Endothelial cell (in vitro differentiated cells): ENCODE measurements at regions not wholly inside any gene's neighbourhood (a gene's known extent, or its start where the extent isn't known, plus 50 kb on each side); places are given as distances from the start of the nearest gene placed in this dataset.

Experiments
- DNase-seq: peaks from one replicate; pipeline ENCODE4 v3.0.0; 2021; ENCODE audit warnings: low spot score
- H3K27ac Mint-ChIP-seq: one replicate; pipeline ENCODE4 v1.8.0; 2021; ENCODE audit warnings: mixed read lengths, inconsistent platforms; ENCODE audit not compliant: unreplicated experiment
- H3K27me3 Mint-ChIP-seq: one replicate; pipeline ENCODE4 v1.8.0; 2021; ENCODE audit warnings: mild to moderate bottlenecking, moderate library complexity, mixed read lengths, inconsistent platforms; ENCODE audit not compliant: unreplicated experiment
- H3K36me3 Mint-ChIP-seq: one replicate; pipeline ENCODE4 v1.8.0; 2021; ENCODE audit warnings: mild to moderate bottlenecking, low read depth, mixed read lengths, inconsistent platforms; ENCODE audit not compliant: unreplicated experiment
- H3K4me1 Mint-ChIP-seq: one replicate; pipeline ENCODE4 v1.8.0; 2021; ENCODE audit warnings: mild to moderate bottlenecking, mixed read lengths, inconsistent platforms; ENCODE audit not compliant: unreplicated experiment
- H3K4me3 Mint-ChIP-seq: one replicate; pipeline ENCODE4 v1.8.0; 2021; ENCODE audit warnings: mild to moderate bottlenecking, mixed read lengths, inconsistent platforms; ENCODE audit not compliant: unreplicated experiment
- H3K9me3 Mint-ChIP-seq: one replicate; pipeline ENCODE4 v1.8.0; 2021; ENCODE audit warnings: mixed read lengths, inconsistent platforms; ENCODE audit not compliant: unreplicated experiment
- TF ChIP-seq, protein P1 (sequence below): fragments of 200-600 bp; sonication (generic); IDR thresholded peaks from one replicate; pipeline ENCODE4 v1.5.0; 2021; ENCODE audit warnings: antibody characterized with exemption; ENCODE audit not compliant: unreplicated experiment

DNA sequence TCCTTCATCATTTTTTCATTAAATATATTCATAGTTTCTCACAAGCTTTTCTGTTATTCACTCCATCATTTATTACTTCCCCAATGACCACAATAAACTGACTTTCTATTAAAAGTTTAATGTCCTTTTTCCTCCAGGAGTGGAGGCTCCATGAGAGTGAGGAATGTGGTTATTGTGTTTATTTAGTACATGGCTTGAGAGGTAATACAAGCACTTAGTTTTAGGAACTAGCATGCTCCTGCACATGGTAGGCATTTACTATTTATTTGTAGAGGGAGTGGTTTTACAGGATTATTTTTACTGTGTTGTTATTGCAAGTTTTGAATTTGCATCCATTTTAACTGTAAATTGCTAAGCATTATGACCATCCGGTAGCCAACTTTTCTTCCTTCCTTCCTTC, 412.9 kb upstream of the SUCLG2 start:
- Mint-ChIP-seq H3K36me3 (no peaks in the 10 kb centered on the region), H3K4me3 (no peak overlapping the region), H3K4me1 (peaks cover 2% of the 10 kb centered on the region), H3K27me3 (peaks cover 3% of the 10 kb centered on the region), H3K9me3 (no peaks in the 10 kb centered on the region), H3K27ac (no peak overlapping the region)
- TF ChIP-seq, protein P1, sequence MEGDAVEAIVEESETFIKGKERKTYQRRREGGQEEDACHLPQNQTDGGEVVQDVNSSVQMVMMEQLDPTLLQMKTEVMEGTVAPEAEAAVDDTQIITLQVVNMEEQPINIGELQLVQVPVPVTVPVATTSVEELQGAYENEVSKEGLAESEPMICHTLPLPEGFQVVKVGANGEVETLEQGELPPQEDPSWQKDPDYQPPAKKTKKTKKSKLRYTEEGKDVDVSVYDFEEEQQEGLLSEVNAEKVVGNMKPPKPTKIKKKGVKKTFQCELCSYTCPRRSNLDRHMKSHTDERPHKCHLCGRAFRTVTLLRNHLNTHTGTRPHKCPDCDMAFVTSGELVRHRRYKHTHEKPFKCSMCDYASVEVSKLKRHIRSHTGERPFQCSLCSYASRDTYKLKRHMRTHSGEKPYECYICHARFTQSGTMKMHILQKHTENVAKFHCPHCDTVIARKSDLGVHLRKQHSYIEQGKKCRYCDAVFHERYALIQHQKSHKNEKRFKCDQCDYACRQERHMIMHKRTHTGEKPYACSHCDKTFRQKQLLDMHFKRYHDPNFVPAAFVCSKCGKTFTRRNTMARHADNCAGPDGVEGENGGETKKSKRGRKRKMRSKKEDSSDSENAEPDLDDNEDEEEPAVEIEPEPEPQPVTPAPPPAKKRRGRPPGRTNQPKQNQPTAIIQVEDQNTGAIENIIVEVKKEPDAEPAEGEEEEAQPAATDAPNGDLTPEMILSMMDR = no peak
- DNase-seq = no peak

DNA sequence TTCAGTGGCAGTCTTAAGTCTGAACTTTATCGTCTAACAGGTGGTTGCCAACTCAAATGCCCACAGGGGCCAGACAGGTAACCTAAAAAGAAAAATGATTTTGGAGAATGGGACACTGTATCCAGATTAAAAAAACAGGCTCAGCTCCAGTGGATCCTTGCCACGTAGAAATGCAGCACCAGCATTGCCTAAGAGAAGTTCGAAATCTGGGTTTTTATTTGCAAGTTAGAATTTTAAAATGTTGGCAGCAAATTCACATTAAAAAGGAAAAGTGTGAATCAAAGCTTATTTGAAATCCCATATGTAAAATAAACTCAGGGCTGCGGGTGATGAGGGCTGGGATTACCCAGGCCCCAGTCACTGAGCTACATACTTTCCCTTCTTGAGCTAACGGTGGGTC, 408.5 kb upstream of the SUCLG2 start:
- Mint-ChIP-seq H3K27ac (no peak overlapping the region), H3K27me3 (peaks cover 1% of the 10 kb centered on the region), H3K9me3 (no peaks in the 10 kb centered on the region), H3K36me3 (no peaks in the 10 kb centered on the region), H3K4me1 (peaks cover 2% of the 10 kb centered on the region), H3K4me3 (no peak overlapping the region)
- TF ChIP-seq, protein P1 = no peak
- no peak for DNase-seq

DNA sequence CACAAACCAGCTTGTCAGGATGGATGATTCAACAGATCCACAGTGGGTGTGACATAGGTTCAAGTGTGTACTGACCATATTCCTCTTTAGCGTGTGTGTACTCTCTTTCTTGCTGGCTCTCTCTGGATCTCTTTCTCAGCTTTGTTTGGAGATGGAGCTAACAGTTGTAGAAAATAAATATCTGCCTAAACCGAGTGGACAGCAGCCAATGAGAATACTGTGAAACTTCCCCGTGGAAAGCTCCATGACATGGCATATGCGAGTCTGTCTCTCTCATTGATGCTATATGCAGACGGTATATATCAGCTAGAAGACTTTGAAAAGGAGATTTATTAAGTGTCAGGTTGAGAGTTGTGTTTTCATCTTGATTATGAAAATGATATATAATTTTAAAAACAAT, 406.5 kb upstream of the SUCLG2 start:
- Mint-ChIP-seq H3K36me3 (no peaks in the 10 kb centered on the region), H3K27me3 (no peaks in the 10 kb centered on the region), H3K9me3 (no peaks in the 10 kb centered on the region), H3K4me3 (no peak overlapping the region), H3K27ac (no peak overlapping the region), H3K4me1 (no peaks in the 10 kb centered on the region)
- TF ChIP-seq, protein P1 = no peak
- DNase-seq = no peak

DNA sequence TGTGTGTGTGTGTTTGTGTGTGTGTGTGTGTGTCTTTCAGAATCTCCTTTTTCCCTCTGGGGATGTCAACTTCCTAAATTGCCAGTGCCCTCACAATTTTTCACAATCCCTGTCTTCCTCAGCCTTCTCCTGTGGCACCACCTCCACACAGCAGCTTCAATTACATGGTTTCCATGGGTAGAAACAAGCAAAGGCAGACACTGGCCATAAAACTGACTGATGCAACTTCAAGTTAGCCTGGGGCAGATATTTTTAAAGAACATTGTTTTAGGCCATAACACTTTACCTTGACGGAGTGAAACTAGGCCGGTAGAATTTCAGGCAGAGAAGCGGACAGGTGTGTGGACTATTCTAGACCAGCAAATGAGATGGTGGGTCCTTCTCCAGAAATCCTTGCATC, 405.8 kb upstream of the SUCLG2 start:
- TF ChIP-seq, protein P1 = no peak
- Mint-ChIP-seq H3K4me3 (no peak overlapping the region), H3K36me3 (no peaks in the 10 kb centered on the region), H3K4me1 (no peaks in the 10 kb centered on the region), H3K27me3 (no peaks in the 10 kb centered on the region), H3K27ac (no peak overlapping the region), H3K9me3 (no peaks in the 10 kb centered on the region)
- DNase-seq = no peak

DNA sequence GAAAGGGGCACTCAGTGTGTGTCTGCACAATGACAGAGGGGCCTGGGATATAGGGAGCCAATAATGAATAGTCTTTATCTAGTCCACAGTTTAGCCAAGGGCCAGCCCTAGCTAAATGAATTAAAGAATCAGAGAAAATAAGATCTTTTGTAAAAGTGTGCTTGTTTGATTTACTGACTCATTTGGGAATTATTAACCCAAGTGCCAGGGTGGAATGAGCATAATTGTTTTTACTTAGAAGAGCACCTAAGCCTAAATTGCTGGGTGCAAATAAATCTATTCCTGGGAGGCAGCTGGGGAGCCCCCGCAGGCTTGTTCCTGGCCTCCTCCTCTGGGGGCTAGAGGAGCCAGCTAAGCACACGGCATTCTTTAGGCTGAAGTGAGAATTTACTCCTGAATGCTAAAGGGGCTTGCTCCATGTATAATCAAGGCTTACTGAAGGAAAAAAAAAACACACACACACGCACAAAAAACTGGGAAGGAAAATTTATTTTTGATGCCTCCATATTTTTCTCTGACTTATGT, 405.3 kb upstream of the SUCLG2 start:
- H3K27me3 Mint-ChIP-seq = no peaks in the 10 kb centered on the region
- H3K36me3 Mint-ChIP-seq = no peaks in the 10 kb centered on the region
- no peak overlapping the region for H3K27ac Mint-ChIP-seq
- no peak overlapping the region for H3K4me3 Mint-ChIP-seq
- no peaks in the 10 kb centered on the region for H3K4me1 Mint-ChIP-seq
- DNase-seq = no peak
- TF ChIP-seq, protein P1 = no peak
- no peaks in the 10 kb centered on the region for H3K9me3 Mint-ChIP-seq
